ENCODE measurements at regions not wholly inside any gene's neighbourhood (a gene's known extent, or its start where the extent isn't known, plus 50 kb on each side); places are given as distances from the start of the nearest gene placed in this dataset.

- 30% methylated on average over 1 of the region's 1 CpG for WGBS
- Histone ChIP-seq H3K36me3 (ENCODE audit: control insufficient read depth in 4 of 4, insufficient read depth in 3 of 4, low read depth in 1 of 4, low read length in 3 of 4) (no peaks in the 10 kb centered on the region), H3K9me3 (ENCODE audit: control insufficient read depth in 4 of 4, low read length in 3 of 4) (peaks cover 0 to 6% (median 0%) of the 10 kb centered on the region in 4 donors), H3K4me3 (ENCODE audit: low read depth in 1 of 3, low read length in 3 of 3) (no peak overlapping the region), H3K27me3 (ENCODE audit: control insufficient read depth in 4 of 4, insufficient read depth in 4 of 4, low read length in 3 of 4) (peaks cover 0 to 2% (median 0%) of the 10 kb centered on the region in 4 donors), H3K27ac (ENCODE audit: low read depth in 1 of 2, low read length in 2 of 2) (no peak overlapping the region), H3K4me1 (ENCODE audit: control insufficient read depth in 4 of 4, insufficient read depth in 4 of 4, low read length in 3 of 4) (no peaks in the 10 kb centered on the region), H3K9ac (ENCODE audit: low read depth in 1 of 2, low read length in 2 of 2) (no peak overlapping the region)
- DNase-seq (ENCODE audit: low spot score): no peak
- TF ChIP-seq JUND (IDR thresholded peaks at IDR 0.05) (no peak), RXRA (IDR thresholded peaks at IDR 0.05) (no peak)
Measured at GRCh38 chr12:58306266-58307000, 365.1 kb downstream of the ATP23 start.

GRCh38 chr12:58309806-58310205, 368.4 kb downstream of the ATP23 start:
- TF ChIP-seq YY1 (IDR thresholded peaks at IDR 0.05) (no peak), FOXA2 (IDR thresholded peaks at IDR 0.05) (no peak), MAX (IDR thresholded peaks at IDR 0.05) (no peak), ATF3 (IDR thresholded peaks at IDR 0.05) (no peak), RAD21 (IDR thresholded peaks at IDR 0.05) (no peak), HNF4A (conservative IDR thresholded peaks at IDR 0.05) (no peak), ZBTB33 (IDR thresholded peaks at IDR 0.05) (no peak), EGR1 (IDR thresholded peaks at IDR 0.05; ENCODE audit: low read depth in 2 of 2) (no peak), REST (IDR thresholded peaks at IDR 0.05) (no peak)
- no peak overlapping the region for H3K27ac ChIP-seq (ENCODE audit: low read depth in 1 of 2, low read length in 2 of 2)
- peaks cover 0 to 2% (median 0%) of the 10 kb centered on the region in 4 donors for H3K27me3 ChIP-seq (ENCODE audit: control insufficient read depth in 4 of 4, insufficient read depth in 4 of 4, low read length in 3 of 4)
- H3K36me3 ChIP-seq (ENCODE audit: control insufficient read depth in 4 of 4, insufficient read depth in 3 of 4, low read depth in 1 of 4, low read length in 3 of 4): no peaks in the 10 kb centered on the region
- 84% methylated on average over 4 of the region's 4 CpGs for WGBS
- no peaks in the 10 kb centered on the region for H3K4me1 ChIP-seq (ENCODE audit: control insufficient read depth in 4 of 4, insufficient read depth in 4 of 4, low read length in 3 of 4)
- H3K4me3 ChIP-seq (ENCODE audit: low read depth in 1 of 3, low read length in 3 of 3): no peak overlapping the region
- no peak overlapping the region for H3K9ac ChIP-seq (ENCODE audit: low read depth in 1 of 2, low read length in 2 of 2)
- no peak for DNase-seq (ENCODE audit: low spot score)
- peaks cover 0 to 6% (median 0%) of the 10 kb centered on the region in 4 donors for H3K9me3 ChIP-seq (ENCODE audit: control insufficient read depth in 4 of 4, low read length in 3 of 4)

GRCh38 chr12:58310368-58310767, 369.0 kb downstream of the ATP23 start:
- Histone ChIP-seq H3K4me3 (ENCODE audit: low read depth in 1 of 3, low read length in 3 of 3) (no peak overlapping the region), H3K9ac (ENCODE audit: low read depth in 1 of 2, low read length in 2 of 2) (no peak overlapping the region), H3K27me3 (ENCODE audit: control insufficient read depth in 4 of 4, insufficient read depth in 4 of 4, low read length in 3 of 4) (peaks cover 0 to 2% (median 0%) of the 10 kb centered on the region in 4 donors), H3K9me3 (ENCODE audit: control insufficient read depth in 4 of 4, low read length in 3 of 4) (peaks cover 0 to 6% (median 0%) of the 10 kb centered on the region in 4 donors), H3K36me3 (ENCODE audit: control insufficient read depth in 4 of 4, insufficient read depth in 3 of 4, low read depth in 1 of 4, low read length in 3 of 4) (no peaks in the 10 kb centered on the region), H3K4me1 (ENCODE audit: control insufficient read depth in 4 of 4, insufficient read depth in 4 of 4, low read length in 3 of 4) (no peaks in the 10 kb centered on the region), H3K27ac (ENCODE audit: low read depth in 1 of 2, low read length in 2 of 2) (no peak overlapping the region)
- WGBS: 97% methylated on average over 4 of the region's 4 CpGs
- DNase-seq (ENCODE audit: low spot score): no peak
- TF ChIP-seq TAF1 (conservative IDR thresholded peaks at IDR 0.05): no peak
- no peak for TF ChIP-seq REST (IDR thresholded peaks at IDR 0.05)
- no peak for TF ChIP-seq YY1 (IDR thresholded peaks at IDR 0.05)
- no peak for TF ChIP-seq NR2F2 (IDR thresholded peaks at IDR 0.05)
- no peak for TF ChIP-seq RXRA (IDR thresholded peaks at IDR 0.05)
- no peak for TF ChIP-seq ATF3 (IDR thresholded peaks at IDR 0.05)
- no peak for TF ChIP-seq GABPA (IDR thresholded peaks at IDR 0.05 in 1 of 2, conservative IDR thresholded peaks at IDR 0.05 in 1 of 2)
- no peak for TF ChIP-seq HNF4G (IDR thresholded peaks at IDR 0.05)

Measured in liver (tissue), 7 donors.